GM18520 (cell line): ENCODE measurements at regions not wholly inside any gene's neighbourhood (a gene's known extent, or its start where the extent isn't known, plus 50 kb on each side); places are given as distances from the start of the nearest gene placed in this dataset.

Source experiments
- ATAC-seq: cut with Tn5 transposase; IDR thresholded peaks from one replicate; pipeline ENCODE4 v1.9.1; 2021; ENCODE audit not compliant: unreplicated experiment

DNA sequence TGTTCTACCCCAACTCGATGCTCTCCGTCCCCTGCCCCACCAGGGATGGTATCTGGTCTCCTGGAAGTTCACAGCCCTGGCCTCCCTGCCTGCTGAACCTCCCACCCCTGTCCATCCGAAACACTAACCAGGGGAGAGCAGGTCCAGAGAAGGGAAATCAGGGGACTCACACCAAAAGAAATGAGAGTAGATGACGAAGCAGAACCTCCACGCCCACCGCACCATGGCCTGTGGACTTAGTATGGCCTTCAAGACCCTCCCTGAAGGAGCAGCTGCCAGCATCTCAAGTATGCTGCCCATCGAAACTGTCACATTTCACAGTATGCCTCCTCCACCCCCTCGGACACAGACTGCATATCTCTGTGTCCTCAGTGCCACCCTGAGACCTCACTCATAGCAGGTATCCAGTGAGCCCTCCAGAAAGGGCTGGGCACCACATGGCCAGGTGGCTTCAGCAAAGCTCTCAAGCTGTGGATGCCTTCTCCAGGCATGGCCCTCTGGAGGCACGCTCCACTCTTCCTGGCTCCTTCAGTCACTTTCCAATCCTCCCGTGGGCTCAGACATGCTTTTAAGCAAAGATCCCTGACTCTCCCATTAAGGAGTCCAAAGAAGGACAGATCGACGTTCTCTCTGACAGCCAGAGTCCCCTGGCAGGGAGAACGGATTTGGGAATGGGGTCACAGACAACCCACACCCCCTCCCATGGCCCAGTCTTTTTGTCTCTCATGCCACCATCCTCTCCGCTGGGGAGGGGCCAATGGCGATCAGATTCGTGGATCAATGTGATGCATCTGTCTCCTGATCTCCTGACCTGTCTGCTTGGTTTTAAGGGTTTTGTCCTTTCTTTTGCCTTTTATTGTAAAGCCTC, 158.4 kb downstream of the ANKRD60 start:
- ATAC-seq, result no peak

DNA sequence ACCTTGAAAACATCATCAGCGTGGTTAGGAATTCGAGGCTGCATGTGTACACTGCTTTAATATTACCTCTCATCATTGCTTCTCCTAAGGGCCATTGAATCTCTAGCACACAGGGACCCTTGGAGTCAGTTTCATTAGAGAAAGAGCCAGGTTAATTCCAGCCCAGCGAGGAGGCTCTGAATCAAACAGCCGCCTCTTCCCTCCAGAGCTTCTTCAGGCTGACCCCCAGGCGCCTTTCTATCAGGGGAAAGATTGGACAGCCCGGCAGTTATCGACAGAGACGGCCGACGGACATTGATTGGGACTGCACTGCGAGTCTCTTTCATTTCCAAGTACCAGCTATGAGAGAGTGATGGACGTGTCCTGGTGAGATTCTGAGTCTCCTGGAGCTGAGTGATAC, 159.2 kb downstream of the ANKRD60 start:
- ATAC-seq, result no peak

DNA sequence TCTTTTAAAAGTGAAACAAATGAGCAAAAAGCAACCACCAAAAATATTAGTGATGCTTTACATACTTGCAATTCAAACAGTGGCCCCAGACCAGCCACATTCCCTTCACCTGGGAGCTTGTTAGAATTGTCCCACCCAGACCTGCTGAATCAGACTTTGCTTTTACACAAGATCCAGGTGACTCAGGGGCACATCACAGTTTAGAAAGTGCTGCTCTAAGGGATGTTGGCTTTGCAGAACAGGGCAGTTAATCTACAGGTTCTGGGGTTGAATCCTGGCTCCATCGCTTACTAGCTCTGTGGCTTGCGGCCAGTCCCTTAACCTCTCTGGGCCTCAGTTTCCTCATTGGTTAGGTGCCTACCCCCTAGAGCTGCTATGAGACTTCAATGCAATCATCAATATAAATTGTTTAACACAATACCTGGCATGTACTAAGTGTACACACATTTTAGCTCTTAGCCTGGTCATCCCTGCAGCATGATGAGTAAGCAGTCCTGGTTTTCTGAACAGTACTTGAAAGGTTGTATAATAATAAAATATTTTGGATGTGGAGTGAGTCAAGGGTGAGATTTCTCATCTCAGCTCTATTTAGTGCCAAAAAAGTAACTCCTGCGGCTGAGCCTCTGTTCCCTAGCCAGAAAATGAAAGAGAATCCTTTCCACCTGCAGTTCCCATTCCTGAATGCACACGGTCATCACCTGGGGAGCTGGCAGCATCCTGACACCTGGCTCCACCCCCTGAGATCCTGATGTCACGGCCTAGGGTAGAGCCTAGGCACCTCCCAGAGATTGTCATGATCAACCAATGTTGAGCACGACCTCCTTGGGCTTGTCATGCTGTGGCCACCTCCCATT, 162.7 kb downstream of the ANKRD60 start:
- ATAC-seq, result no peak

DNA sequence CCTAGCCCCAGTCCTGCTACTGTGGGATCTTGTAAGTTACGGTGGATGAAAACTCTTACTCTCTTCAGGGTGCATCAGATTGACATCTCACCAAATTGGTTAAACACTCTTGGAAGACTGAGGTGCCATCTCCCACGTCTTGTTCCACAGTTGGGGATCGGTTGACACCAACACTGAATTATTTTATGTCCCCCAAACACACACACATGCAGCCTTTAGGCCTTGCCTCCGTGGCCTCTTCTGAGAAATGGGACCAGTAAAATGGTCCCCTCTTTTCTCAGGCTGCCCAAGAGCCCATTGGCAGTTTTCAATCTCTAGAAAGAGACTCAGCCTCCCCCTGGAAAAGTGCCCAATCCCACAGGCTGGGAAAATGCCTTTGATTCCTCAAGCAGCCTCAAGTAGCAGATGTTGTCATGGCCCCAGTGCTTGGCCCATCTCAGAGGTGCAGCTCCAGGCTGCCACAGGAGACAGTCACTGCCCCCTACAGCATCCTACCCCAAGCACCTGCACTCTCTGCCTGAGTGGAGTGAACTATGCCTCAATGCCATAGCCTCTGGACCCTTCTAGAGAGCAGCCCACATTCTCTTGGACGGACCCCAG, 163.9 kb downstream of the ANKRD60 start:
- ATAC-seq, result no peak

DNA sequence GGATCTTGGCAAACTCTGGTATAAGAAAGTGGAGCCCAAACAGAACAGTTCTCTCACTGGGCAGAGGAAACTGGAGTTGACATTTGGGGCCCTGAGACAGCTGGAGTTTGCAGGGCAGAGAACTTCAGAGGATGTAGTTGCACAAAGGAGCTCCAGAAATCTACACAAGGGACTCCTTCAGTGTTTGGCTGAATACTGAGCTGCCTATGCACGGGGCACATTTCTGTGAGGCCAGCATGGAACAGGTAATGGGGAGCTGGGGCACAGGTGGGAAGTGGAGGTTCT, 169.3 kb downstream of the ANKRD60 start:
- no peak for ATAC-seq

DNA sequence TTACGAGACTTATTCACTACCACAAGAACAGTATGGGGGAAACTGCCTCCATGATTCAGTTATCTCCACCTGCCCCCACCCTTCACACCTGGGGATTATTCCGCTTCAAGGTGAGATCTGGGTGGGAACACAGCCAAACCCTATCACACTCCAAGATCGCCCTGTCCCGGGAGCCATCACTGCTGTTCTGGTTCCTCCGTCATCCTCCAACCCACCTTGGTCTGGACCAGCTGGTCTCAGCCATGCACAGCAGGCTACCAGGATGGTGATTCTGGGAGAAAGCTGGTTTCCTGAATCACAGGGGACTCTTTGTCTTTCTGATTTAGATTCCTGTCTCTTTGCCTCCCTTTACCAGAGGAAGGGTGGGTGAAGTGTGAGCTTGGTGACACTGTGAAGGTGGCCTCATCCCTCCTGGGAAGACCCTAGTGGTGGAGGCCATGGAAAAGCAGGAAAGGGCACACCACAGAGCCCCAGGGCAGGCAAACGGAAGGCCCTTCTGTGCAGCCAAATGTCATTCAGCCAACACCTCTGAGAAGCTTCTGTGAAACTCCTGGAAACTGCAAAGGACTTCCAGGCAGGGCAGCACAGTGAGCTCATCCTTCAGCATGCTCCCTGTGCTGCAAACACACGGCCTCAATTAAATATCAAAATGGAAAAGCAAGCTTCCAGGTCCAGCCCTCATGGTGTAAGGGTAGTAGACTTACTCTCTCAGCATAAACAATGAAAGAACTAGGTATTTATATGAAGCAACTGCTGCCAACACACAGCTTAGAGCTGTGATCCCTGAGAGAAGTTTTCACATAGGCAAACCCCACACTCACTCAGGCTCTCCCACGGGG, 169.8 kb downstream of the ANKRD60 start:
- ATAC-seq, result no peak

DNA sequence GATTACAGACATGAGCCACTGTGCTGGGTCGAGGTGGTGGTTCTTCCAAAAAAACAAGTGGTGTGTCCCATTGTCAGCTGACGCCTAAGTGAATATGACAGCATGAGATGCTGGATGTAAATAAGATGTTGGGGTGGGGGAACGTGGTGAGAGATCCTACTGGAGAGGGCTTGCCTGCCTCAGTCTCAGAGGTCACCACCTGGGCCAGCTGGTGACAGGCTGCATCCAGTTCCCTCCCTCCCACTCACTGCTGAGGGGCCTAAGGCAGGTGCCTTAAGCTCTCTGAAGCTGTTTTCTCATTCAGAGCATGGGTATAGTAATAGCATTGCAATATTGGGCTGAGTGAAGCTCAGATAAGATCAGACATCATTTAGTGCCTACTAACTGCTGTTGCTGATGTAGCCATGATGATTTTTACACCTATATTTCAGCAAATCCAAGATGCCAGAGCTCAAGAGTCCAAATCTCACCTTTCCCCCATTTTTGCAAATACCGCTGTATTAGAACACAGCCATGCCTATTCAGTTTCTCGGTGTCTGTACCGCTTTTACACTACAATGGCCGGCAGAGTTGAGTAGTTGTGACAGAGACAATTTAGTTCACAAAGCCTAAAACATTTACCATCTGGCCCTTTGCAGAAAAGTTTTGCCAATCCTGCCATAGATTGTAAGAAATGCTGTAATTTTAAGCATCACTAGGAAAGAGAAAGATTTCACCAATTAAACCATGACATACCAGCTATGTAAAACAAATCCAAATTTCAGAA, 171.3 kb downstream of the ANKRD60 start:
- ATAC-seq, result no peak

DNA sequence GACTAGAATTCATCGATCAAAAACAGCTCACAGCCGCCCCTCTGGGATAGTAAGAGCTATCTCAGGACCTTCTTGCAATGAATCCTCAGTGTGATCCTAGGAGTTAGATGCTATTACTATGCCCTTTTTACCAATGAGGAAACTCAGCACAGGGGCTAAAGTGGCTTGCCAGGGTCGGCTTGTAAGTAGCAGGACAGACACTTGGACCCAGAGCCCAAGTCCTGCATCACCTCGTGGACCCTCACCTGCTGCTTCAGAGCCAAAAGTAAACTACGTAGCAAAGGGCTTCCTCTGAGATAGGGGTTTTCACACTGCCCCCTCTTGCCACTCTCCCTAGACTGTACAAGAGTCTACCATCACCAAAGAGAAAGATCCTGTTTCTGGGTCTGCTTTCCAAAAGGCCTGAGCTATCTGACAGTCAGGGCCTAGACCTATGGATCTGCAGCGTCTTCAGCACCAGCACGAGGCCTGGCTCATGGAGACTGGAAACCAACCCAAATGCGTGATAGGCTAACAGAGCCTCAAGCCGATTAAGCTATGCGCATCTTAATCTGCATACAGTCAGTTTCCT, 172.3 kb downstream of the ANKRD60 start:
- ATAC-seq, result no peak

DNA sequence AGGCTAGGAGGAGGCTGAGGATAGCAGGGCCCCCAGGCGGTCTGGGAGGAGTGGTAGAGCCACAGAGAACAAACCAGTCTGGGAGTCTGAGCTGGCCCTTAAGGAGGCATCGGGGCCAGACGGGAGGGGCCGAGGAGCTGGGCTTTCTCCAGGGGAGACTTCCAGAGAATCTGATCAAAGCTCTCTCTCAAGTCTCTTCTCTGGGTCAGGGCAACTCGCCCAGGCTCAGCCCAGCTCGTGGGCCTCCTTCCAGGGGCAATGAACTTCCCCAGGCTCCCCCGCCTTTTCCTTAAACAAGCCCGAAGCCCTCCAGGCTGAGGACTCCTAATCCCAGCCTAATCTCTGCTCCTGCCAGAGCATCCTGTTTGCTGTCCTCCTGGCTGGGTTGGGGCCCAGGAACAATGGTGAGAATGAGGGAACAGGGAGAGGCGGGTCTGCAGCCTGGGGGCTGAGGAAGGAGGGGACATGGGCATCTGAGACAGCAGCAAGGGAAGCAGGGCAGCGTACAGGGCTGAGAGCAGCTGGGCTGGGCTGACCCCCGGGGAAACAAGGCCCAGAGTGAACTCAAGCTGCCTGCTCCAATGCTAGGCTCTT, 173.6 kb downstream of the ANKRD60 start:
- no peak for ATAC-seq

DNA sequence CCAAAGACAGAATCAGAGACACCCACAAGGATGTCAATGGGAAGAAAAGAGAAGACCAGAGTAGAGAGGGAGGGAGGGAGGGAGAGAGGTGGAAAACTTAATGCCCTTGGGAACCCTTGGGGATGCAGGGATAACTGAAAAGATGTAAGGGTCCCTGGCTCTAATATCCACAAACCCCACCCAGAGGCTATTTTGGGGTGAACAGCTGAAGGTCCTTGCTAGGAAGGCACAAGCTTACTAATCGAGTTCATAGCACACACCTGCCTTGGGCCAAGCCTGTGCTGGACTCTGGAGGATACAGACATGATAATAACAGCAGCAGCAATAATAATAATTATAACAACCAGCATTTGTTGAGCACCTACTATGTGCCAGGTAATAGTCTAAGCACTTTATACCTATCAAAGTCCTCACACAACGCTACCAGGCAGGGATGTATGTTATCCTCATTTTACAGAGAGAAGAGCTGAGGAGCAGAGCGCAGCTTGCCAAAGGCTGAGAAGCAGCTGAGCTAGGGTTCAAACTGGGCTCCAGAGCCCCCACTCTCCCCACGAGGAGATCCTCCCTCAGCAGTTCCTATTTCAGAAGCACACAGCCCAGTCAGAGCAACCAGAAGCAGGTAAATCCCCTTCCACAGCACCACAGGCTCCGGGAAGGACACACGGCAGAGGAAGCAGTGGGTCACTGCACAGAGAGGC, 174.2 kb downstream of the ANKRD60 start:
- no peak for ATAC-seq

DNA sequence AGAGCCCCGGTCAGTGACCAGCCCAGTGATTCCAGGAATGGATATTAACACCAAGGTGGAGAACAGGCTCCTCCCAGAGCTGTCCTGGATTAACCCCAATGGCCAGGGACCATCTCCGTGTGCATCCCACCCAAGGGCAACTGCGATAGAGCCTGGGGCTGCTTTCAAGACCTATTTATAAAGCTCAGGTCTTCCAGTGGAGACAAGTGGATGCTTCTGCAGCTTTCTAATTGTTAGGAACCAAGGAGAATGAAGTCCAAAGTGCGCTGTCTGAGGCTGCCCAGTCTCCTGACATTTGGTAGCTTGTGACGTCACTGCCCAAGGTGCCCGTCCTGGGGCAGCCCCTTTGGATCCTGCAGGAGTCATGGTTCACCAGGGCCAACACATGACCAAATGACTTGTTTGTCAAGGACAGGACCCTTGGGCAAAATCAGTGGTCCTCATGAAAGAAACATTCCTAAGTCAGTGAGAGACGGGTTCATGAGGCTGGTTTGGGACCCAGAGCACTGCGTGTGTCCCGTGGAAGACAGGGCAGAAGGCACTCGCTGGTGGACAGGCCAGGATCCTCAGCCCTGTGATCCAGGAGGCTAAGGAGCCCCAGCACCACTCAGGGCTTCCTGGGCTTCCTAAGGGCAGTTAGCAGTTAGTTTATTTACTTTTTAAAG, 174.9 kb downstream of the ANKRD60 start:
- no peak for ATAC-seq

DNA sequence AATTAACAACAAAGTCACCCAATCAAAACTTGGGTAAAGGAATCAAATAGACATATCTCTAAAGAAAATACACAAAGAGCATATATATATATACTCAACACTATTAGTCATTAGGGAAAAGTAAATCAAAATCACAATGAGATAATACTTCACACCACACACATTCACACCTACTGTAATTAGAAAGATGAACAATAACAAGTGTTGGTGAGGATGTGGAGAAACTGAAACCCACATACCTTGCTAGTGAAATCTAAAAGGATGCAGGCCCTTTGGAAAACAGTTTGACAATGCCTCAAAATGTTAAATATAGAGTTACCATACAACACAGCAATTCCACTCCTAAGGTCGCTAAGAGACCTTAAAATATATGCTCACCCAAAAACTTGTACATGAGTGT, 177.1 kb downstream of the ANKRD60 start:
- no peak for ATAC-seq

DNA sequence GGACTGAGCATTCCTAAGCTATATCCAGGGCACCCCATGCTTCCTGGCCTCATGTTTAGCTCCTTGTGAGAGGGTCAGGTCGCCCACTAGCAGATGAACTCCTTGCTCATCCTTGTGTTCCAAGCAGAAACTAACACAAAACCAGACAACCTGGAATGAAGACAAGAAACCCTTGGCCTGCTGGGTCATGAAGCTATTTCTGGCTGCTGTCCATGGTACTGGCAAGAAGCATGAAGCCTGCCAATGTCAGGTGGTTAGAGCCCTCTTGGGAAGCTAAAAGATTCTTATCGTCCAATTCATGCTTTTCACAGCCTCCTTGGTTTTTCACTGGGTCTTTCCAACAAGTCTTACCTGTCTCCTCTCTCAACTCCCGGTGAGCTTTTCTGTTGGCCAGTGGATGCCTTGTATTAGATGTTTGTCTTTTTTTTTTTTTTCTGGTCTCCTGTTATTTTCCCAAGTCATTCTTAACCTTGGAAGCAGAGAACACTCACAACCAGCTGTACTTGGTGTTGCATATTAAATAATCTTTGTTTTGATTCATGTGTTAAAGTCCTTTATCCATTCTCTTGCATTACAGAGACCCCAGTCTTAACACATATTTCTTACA, 180.3 kb downstream of the ANKRD60 start:
- ATAC-seq, result no peak

DNA sequence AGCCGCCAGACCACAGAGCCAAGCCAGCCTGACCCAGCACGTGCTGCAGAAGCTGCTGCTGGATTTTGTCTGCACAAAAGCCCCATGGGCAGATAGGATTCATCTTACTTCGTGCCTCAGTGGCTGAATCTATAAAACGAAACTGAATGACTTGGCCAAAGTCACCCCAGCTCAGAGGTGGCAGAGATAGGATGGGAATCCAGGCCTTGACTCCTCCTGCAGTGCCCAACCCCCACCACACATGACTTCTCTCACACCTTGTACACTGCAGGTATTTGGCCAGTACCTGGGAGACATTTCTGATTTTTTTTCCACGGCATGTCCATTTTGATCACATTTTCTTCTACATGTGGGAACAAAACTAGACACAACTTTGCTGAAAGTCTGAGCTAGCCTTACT, 182.1 kb downstream of the ANKRD60 start:
- no peak for ATAC-seq

DNA sequence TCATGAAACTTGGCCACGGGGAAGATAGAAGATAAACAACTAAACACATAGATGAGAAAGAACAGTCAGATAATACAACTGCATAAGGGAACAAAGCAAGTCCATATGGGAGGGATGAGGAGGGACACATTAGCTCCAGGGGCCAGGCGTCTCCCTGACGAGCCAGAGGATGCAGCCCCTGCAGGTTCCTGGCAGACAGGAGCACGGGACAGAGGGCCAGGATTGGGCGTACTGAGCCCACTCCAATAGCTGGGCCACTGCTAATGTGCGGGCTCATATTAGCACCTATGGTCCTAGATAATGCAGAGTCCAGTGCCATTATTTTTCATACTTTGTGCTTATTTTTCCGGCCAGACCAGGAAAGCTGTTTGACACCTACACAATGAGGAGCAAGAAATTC, 182.9 kb downstream of the ANKRD60 start:
- ATAC-seq, result no peak

DNA sequence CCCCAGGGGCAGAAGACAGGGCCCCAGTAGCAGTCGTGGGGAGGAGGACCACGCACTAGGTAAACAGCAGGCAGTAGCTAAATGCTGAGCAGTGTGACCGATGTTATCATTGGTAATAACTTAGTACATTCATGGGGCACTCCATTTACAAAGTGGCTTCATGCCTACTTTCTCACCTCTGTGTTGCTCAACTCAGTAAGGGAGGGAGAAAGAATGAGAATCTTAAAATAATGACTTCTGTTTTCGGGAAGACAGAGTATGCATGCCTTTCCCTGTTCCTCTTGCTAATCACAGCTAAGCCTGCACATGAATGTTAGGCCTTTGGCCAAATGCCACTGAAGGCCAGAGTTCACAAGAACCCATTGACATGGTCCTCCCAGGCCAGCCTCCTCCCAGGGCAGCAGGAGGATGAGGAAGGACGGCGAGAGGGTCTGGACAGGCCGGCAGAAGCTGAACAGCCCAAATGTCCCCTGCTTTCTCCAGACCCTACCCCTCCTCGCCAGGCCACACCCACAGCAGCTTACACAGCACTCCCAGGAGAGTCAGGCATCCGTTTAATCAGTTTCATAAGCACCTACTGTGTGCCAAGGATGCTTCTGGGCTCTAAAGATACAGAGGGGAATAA, 183.4 kb downstream of the ANKRD60 start:
- no peak for ATAC-seq

DNA sequence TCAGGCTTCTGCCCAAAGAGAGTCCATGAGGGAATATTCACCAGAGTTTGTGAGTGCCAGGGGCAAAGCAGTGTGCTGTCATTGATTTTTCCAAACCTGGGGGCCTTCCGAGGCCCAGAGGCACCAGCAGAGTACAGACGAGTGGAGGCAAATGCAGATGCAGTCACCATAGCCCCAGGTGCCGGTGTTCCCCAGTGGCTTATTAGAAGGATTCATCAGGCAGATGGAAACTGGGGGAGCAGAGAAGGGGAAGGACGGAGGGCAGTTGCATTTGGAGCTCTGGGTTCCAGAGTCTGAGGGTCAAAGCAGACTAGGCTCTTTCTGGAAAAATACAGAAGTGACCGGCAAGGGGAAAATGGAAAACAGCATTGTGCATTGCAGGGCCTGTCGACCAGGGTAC, 184.2 kb downstream of the ANKRD60 start:
- no peak for ATAC-seq
